ENCODE measurements at regions not wholly inside any gene's neighbourhood (a gene's known extent, or its start where the extent isn't known, plus 50 kb on each side); places are given as distances from the start of the nearest gene placed in this dataset.
"Not testable (repeated sequence)": the region's sequence is repeated elsewhere in the genome, so short reads cannot be mapped to it uniquely, and the experiment has no call there.

GRCh38 chr6:120473804-120474203, 860.5 kb downstream of the TBC1D32 start:
- Mint-ChIP-seq H3K27me3 (no peaks in the 10 kb centered on the region), H3K36me3 (ENCODE audit: low read depth) (no peaks in the 10 kb centered on the region)

GRCh38 chr6:120468486-120468885, 865.8 kb downstream of the TBC1D32 start:
- Mint-ChIP-seq H3K4me1 (no peaks in the 10 kb centered on the region), H3K9me3 (no peaks in the 10 kb centered on the region), H3K27me3 (no peaks in the 10 kb centered on the region), H3K36me3 (ENCODE audit: low read depth) (no peaks in the 10 kb centered on the region), H3K27ac (no peak overlapping the region), H3K4me3 (no peak overlapping the region)
- ChIA-PET CTCF (no interaction called here), POLR2A (no interaction called here)
- DNase-seq, result no peak

More at GRCh38 chr6:120473804-120474203, 860.5 kb downstream of the TBC1D32 start:
- ChIA-PET POLR2A (no interaction called here), CTCF (no interaction called here)
- no peak for DNase-seq
- Mint-ChIP-seq H3K4me1 (no peaks in the 10 kb centered on the region), H3K27ac (no peak overlapping the region), H3K9me3 (peaks cover 2% of the 10 kb centered on the region), H3K4me3 (no peak overlapping the region)

GRCh38 chr6:120451508-120451907, 882.8 kb downstream of the TBC1D32 start:
- no peaks in the 10 kb centered on the region for H3K4me1 Mint-ChIP-seq
- H3K36me3 Mint-ChIP-seq (ENCODE audit: low read depth), result no peaks in the 10 kb centered on the region
- peaks cover 3% of the 10 kb centered on the region for H3K9me3 Mint-ChIP-seq
- H3K27me3 Mint-ChIP-seq, result no peaks in the 10 kb centered on the region
- POLR2A ChIA-PET, result no interaction called here
- CTCF ChIA-PET, result no interaction called here
- no peak for DNase-seq
- no peak overlapping the region for H3K27ac Mint-ChIP-seq
- no peak overlapping the region for H3K4me3 Mint-ChIP-seq

- Mint-ChIP-seq H3K36me3 (ENCODE audit: low read depth) (no peaks in the 10 kb centered on the region), H3K27me3 (no peaks in the 10 kb centered on the region), H3K4me3 (no peak overlapping the region), H3K27ac (no peak overlapping the region), H3K9me3 (no peaks in the 10 kb centered on the region), H3K4me1 (no peaks in the 10 kb centered on the region)
- ChIA-PET CTCF (no interaction called here), POLR2A (no interaction called here)
- no peak for DNase-seq
These were observed 886.7 kb downstream of the TBC1D32 start for GRCh38 chr6:120447605-120448004.

GRCh38 chr6:120432840-120433239, 901.4 kb downstream of the TBC1D32 start:
- H3K27me3 Mint-ChIP-seq; POLR2A ChIA-PET; H3K27ac Mint-ChIP-seq; CTCF ChIA-PET; H3K36me3 Mint-ChIP-seq (ENCODE audit: low read depth); DNase-seq; H3K4me3 Mint-ChIP-seq; H3K9me3 Mint-ChIP-seq; H3K4me1 Mint-ChIP-seq: not testable (repeated sequence)

GRCh38 chr6:120431841-120432240, 902.4 kb downstream of the TBC1D32 start:
- Mint-ChIP-seq H3K27me3 (no peaks in the 10 kb centered on the region), H3K36me3 (ENCODE audit: low read depth) (no peaks in the 10 kb centered on the region), H3K27ac (no peak overlapping the region), H3K4me3 (no peak overlapping the region), H3K9me3 (peaks cover 9% of the 10 kb centered on the region), H3K4me1 (no peaks in the 10 kb centered on the region)
- ChIA-PET POLR2A (no interaction called here), CTCF (no interaction called here)
- no peak for DNase-seq

- H3K36me3 Mint-ChIP-seq (ENCODE audit: low read depth), result no peaks in the 10 kb centered on the region
- no peaks in the 10 kb centered on the region for H3K4me1 Mint-ChIP-seq
- H3K4me3 Mint-ChIP-seq, result no peak overlapping the region
- ChIA-PET POLR2A (no interaction called here), CTCF (no interaction called here)
- no peak for DNase-seq
- no peak overlapping the region for H3K27ac Mint-ChIP-seq
- no peaks in the 10 kb centered on the region for H3K9me3 Mint-ChIP-seq
- H3K27me3 Mint-ChIP-seq, result no peaks in the 10 kb centered on the region
These were observed 922.9 kb downstream of the TBC1D32 start for GRCh38 chr6:120411394-120411793.

- Mint-ChIP-seq H3K27me3 (no peaks in the 10 kb centered on the region), H3K9me3 (no peaks in the 10 kb centered on the region), H3K27ac (no peak overlapping the region), H3K4me1 (no peaks in the 10 kb centered on the region), H3K4me3 (no peak overlapping the region), H3K36me3 (ENCODE audit: low read depth) (no peaks in the 10 kb centered on the region)
- ChIA-PET POLR2A (no interaction called here), CTCF (no interaction called here)
- no peak for DNase-seq
These were observed 923.7 kb downstream of the TBC1D32 start for GRCh38 chr6:120410586-120410985.

GRCh38 chr6:120407696-120408095, 926.6 kb downstream of the TBC1D32 start:
- DNase-seq, result no peak
- Mint-ChIP-seq H3K4me3 (no peak overlapping the region), H3K27me3 (no peaks in the 10 kb centered on the region), H3K9me3 (no peaks in the 10 kb centered on the region), H3K4me1 (no peaks in the 10 kb centered on the region), H3K36me3 (ENCODE audit: low read depth) (no peaks in the 10 kb centered on the region), H3K27ac (no peak overlapping the region)
- POLR2A ChIA-PET, result no interaction called here
- CTCF ChIA-PET, result interaction anchor here (0.6 kb wide), 1 partner anchor 52 kb away, joined by 4 read pairs; no protein-coding TSS in a partner anchor

GRCh38 chr6:120405947-120406346, 928.3 kb downstream of the TBC1D32 start:
- Mint-ChIP-seq H3K27ac (no peak overlapping the region), H3K36me3 (ENCODE audit: low read depth) (no peaks in the 10 kb centered on the region), H3K4me3 (no peak overlapping the region), H3K4me1 (no peaks in the 10 kb centered on the region), H3K9me3 (no peaks in the 10 kb centered on the region), H3K27me3 (no peaks in the 10 kb centered on the region)
- ChIA-PET POLR2A (no interaction called here), CTCF (no interaction called here)
- DNase-seq, result no peak

GRCh38 chr6:120395784-120396183, 938.5 kb downstream of the TBC1D32 start:
- Mint-ChIP-seq H3K4me1 (no peaks in the 10 kb centered on the region), H3K9me3 (no peaks in the 10 kb centered on the region), H3K36me3 (ENCODE audit: low read depth) (no peaks in the 10 kb centered on the region), H3K27me3 (no peaks in the 10 kb centered on the region), H3K27ac (no peak overlapping the region), H3K4me3 (no peak overlapping the region)
- ChIA-PET CTCF (no interaction called here), POLR2A (no interaction called here)
- no peak for DNase-seq

GRCh38 chr6:120395330-120395729, 939.0 kb downstream of the TBC1D32 start:
- H3K4me1 Mint-ChIP-seq, result no peaks in the 10 kb centered on the region
- ChIA-PET POLR2A (no interaction called here), CTCF (no interaction called here)
- H3K36me3 Mint-ChIP-seq (ENCODE audit: low read depth), result no peaks in the 10 kb centered on the region
- H3K4me3 Mint-ChIP-seq, result no peak overlapping the region
- no peak for DNase-seq
- no peaks in the 10 kb centered on the region for H3K27me3 Mint-ChIP-seq
- H3K9me3 Mint-ChIP-seq, result no peaks in the 10 kb centered on the region
- no peak overlapping the region for H3K27ac Mint-ChIP-seq

- POLR2A ChIA-PET, result no interaction called here
- Mint-ChIP-seq H3K4me1 (no peaks in the 10 kb centered on the region), H3K4me3 (no peak overlapping the region), H3K27me3 (no peaks in the 10 kb centered on the region), H3K9me3 (no peaks in the 10 kb centered on the region), H3K27ac (no peak overlapping the region), H3K36me3 (ENCODE audit: low read depth) (no peaks in the 10 kb centered on the region)
- no peak for DNase-seq
- CTCF ChIA-PET, result no interaction called here
These were observed 941.3 kb downstream of the TBC1D32 start for GRCh38 chr6:120392941-120393340.

GRCh38 chr6:120384671-120385070, 949.6 kb downstream of the TBC1D32 start:
- no peak for DNase-seq
- Mint-ChIP-seq H3K4me1 (no peaks in the 10 kb centered on the region), H3K9me3 (no peaks in the 10 kb centered on the region), H3K36me3 (ENCODE audit: low read depth) (no peaks in the 10 kb centered on the region), H3K4me3 (no peak overlapping the region), H3K27ac (no peak overlapping the region), H3K27me3 (no peaks in the 10 kb centered on the region)
- ChIA-PET CTCF (no interaction called here), POLR2A (no interaction called here)

GRCh38 chr6:120383681-120384080, 950.6 kb downstream of the TBC1D32 start:
- Mint-ChIP-seq H3K4me3 (no peak overlapping the region), H3K36me3 (ENCODE audit: low read depth) (no peaks in the 10 kb centered on the region), H3K27me3 (no peaks in the 10 kb centered on the region), H3K4me1 (no peaks in the 10 kb centered on the region), H3K9me3 (no peaks in the 10 kb centered on the region), H3K27ac (no peak overlapping the region)
- POLR2A ChIA-PET, result no interaction called here
- CTCF ChIA-PET, result no interaction called here
- no peak for DNase-seq
